ENCODE measurements at regions not wholly inside any gene's neighbourhood (a gene's known extent, or its start where the extent isn't known, plus 50 kb on each side); places are given as distances from the start of the nearest gene placed in this dataset.

DNA sequence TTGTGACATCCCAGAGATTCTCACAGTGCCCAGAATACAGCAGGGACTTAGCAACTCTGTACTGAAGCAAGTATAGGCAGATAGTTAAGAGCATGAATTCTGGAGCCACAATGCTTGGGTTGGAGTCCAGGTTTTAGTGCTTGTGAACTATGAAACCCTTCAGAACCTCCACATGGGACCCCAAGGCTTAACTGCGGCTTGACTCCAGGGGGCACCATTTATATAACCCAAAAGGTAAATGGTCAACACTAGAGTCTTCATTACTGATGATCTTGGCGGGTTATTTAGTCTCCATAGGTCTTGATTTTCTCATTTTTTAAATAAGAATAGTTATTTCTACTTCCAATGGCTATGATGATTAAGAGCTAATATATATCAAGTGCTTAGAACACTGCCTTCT is 390.3 kb downstream of the TAF11L14 start:
- TF ChIP-seq POLR2AphosphoS5 (IDR thresholded peaks at IDR 0.05; ENCODE audit: low read depth, low read length) (no peak), TCF7L2 (IDR thresholded peaks at IDR 0.05; ENCODE audit: low read depth, low read length) (no peak), SIN3A (IDR thresholded peaks at IDR 0.05; ENCODE audit: borderline replicate concordance, insufficient read depth, low read depth, low read length) (no peak)
- TF ChIP-seq, protein P1, sequence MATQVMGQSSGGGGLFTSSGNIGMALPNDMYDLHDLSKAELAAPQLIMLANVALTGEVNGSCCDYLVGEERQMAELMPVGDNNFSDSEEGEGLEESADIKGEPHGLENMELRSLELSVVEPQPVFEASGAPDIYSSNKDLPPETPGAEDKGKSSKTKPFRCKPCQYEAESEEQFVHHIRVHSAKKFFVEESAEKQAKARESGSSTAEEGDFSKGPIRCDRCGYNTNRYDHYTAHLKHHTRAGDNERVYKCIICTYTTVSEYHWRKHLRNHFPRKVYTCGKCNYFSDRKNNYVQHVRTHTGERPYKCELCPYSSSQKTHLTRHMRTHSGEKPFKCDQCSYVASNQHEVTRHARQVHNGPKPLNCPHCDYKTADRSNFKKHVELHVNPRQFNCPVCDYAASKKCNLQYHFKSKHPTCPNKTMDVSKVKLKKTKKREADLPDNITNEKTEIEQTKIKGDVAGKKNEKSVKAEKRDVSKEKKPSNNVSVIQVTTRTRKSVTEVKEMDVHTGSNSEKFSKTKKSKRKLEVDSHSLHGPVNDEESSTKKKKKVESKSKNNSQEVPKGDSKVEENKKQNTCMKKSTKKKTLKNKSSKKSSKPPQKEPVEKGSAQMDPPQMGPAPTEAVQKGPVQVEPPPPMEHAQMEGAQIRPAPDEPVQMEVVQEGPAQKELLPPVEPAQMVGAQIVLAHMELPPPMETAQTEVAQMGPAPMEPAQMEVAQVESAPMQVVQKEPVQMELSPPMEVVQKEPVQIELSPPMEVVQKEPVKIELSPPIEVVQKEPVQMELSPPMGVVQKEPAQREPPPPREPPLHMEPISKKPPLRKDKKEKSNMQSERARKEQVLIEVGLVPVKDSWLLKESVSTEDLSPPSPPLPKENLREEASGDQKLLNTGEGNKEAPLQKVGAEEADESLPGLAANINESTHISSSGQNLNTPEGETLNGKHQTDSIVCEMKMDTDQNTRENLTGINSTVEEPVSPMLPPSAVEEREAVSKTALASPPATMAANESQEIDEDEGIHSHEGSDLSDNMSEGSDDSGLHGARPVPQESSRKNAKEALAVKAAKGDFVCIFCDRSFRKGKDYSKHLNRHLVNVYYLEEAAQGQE (IDR thresholded peaks at IDR 0.05; ENCODE audit: insufficient read depth in 1 of 2, low read depth in 2 of 2, low read length in 1 of 2) = no peak
- TF ChIP-seq, protein P2, sequence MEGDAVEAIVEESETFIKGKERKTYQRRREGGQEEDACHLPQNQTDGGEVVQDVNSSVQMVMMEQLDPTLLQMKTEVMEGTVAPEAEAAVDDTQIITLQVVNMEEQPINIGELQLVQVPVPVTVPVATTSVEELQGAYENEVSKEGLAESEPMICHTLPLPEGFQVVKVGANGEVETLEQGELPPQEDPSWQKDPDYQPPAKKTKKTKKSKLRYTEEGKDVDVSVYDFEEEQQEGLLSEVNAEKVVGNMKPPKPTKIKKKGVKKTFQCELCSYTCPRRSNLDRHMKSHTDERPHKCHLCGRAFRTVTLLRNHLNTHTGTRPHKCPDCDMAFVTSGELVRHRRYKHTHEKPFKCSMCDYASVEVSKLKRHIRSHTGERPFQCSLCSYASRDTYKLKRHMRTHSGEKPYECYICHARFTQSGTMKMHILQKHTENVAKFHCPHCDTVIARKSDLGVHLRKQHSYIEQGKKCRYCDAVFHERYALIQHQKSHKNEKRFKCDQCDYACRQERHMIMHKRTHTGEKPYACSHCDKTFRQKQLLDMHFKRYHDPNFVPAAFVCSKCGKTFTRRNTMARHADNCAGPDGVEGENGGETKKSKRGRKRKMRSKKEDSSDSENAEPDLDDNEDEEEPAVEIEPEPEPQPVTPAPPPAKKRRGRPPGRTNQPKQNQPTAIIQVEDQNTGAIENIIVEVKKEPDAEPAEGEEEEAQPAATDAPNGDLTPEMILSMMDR (IDR thresholded peaks at IDR 0.05) = no peak
- POLR2A ChIA-PET = no interaction called here
- no peaks in the 10 kb centered on the region for H3K9me3 ChIP-seq (ENCODE audit: control insufficient read depth, insufficient read depth, low read depth, low read length)
- in situ Hi-C loops (cut with HindIII; ENCODE audit: low pct_unique_long_range_greater_than_20kb, low sequenced_read_pairs) (no loop called here), intact Hi-C loops (cut with micrococcal nuclease; ENCODE audit: unreplicated experiment) (no loop called here)
- H3K27ac ChIP-seq (ENCODE audit: low read length) = no peak overlapping the region
- no peaks in the 10 kb centered on the region for H3K4me1 ChIP-seq (ENCODE audit: control insufficient read depth, insufficient read depth, low read length)
- CTCF ChIA-PET = no interaction called here
- BruUV-seq (replicated peaks) = no TSS peak
- H3K27me3 ChIP-seq (ENCODE audit: control insufficient read depth, insufficient read depth, low read length) = no peaks in the 10 kb centered on the region
- H3K4me3 ChIP-seq (ENCODE audit: low read depth in 2 of 2, low read length in 2 of 2) = no peak overlapping the region
- H3K36me3 ChIP-seq (ENCODE audit: control insufficient read depth, insufficient read depth, low read length) = no peaks in the 10 kb centered on the region; the same call in 1 of the 2 replicates
- DNase-seq (ENCODE audit: low read depth, low spot score) (no peak), ATAC-seq (no peak)

DNA sequence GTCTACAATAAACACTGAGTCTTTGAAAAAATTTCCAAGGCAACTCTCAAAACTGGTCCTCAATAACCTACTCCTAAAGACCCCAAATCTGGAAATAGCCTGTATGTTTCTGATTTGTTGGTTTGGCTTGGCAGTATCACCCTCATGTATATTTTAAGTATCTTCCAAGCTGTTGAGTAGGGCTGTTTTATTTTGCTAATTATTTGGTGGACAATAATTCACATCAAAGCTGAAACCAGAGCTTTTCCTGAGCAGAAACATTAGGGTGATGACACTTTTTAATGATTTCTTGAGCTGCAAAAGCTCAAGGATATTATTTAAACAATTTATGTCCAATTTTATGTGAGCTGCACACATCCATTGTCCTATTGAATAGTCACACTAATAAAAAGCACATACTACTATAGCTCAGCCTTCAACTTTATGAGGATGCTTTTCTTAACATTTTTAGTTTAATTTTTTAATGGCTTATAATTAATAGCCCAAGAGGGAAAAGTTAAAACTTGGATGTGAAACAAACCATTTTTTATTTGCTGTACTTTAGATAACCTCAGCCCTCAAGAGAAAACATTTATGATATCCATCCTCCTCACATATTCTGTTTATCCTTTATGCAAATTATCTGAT is 393.1 kb downstream of the TAF11L14 start:
- ChIA-PET CTCF (no interaction called here), POLR2A (no interaction called here)
- Histone ChIP-seq H3K4me3 (ENCODE audit: low read depth in 2 of 2, low read length in 2 of 2) (no peak overlapping the region), H3K36me3 (ENCODE audit: control insufficient read depth, insufficient read depth, low read length) (no peaks in the 10 kb centered on the region), H3K27ac (ENCODE audit: low read length) (no peak overlapping the region), H3K9me3 (ENCODE audit: control insufficient read depth, insufficient read depth, low read depth, low read length) (no peaks in the 10 kb centered on the region), H3K4me1 (ENCODE audit: control insufficient read depth, insufficient read depth, low read length) (no peaks in the 10 kb centered on the region), H3K27me3 (ENCODE audit: control insufficient read depth, insufficient read depth, low read length) (no peaks in the 10 kb centered on the region)
- DNase-seq (ENCODE audit: low read depth, low spot score) (no peak), ATAC-seq (no peak)
- BruUV-seq (replicated peaks) = no TSS peak
- TF ChIP-seq TCF7L2 (IDR thresholded peaks at IDR 0.05; ENCODE audit: low read depth, low read length) = no peak
- no peak for TF ChIP-seq SIN3A (IDR thresholded peaks at IDR 0.05; ENCODE audit: borderline replicate concordance, insufficient read depth, low read depth, low read length)
- TF ChIP-seq, protein P2 (IDR thresholded peaks at IDR 0.05) = no peak
- TF ChIP-seq, protein P1 (IDR thresholded peaks at IDR 0.05; ENCODE audit: insufficient read depth in 1 of 2, low read depth in 2 of 2, low read length in 1 of 2) = no peak
- TF ChIP-seq POLR2AphosphoS5 (IDR thresholded peaks at IDR 0.05; ENCODE audit: low read depth, low read length) = no peak
- in situ Hi-C loops (cut with HindIII; ENCODE audit: low pct_unique_long_range_greater_than_20kb, low sequenced_read_pairs) = no loop called here
- intact Hi-C loops (cut with micrococcal nuclease; ENCODE audit: unreplicated experiment) = no loop called here
